WI38 (cell line): ENCODE measurements at regions not wholly inside any gene's neighbourhood (a gene's known extent, or its start where the extent isn't known, plus 50 kb on each side); places are given as distances from the start of the nearest gene placed in this dataset.

ENCODE experiments used
- H3K4me3 ChIP-seq: 2 replicates; pipeline ENCODE4 v1.5.1; 2011; ENCODE audit warnings: low read depth, mild to moderate bottlenecking, control low read depth, low read length
- TF ChIP-seq, protein P1 (sequence below): IDR thresholded peaks from 2 replicates; pipeline ENCODE4 v1.5.1; 2012; ENCODE audit warnings: low read depth, mild to moderate bottlenecking, control low read depth, low read length

DNA sequence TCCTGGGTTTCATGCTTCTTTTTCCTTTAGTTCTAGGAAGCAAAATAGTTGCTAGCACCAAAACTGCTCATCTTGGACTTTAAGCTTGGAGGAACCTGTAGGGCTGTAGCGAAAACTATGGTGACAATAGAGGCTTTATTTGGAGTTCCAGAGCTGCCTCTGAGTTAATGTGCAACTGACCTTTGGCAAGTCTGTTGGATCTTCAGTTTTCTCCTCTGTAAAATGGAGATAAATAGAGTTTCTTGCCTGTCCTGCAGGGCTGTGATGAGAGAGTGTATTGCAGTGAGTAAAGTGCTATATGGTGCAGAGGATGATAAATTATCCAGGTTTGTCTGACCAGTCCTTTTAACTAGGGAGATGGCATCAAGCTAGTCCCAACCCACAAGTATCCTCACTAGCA, 417.0 kb downstream of the MAN2A1 start:
- TF ChIP-seq, protein P1, sequence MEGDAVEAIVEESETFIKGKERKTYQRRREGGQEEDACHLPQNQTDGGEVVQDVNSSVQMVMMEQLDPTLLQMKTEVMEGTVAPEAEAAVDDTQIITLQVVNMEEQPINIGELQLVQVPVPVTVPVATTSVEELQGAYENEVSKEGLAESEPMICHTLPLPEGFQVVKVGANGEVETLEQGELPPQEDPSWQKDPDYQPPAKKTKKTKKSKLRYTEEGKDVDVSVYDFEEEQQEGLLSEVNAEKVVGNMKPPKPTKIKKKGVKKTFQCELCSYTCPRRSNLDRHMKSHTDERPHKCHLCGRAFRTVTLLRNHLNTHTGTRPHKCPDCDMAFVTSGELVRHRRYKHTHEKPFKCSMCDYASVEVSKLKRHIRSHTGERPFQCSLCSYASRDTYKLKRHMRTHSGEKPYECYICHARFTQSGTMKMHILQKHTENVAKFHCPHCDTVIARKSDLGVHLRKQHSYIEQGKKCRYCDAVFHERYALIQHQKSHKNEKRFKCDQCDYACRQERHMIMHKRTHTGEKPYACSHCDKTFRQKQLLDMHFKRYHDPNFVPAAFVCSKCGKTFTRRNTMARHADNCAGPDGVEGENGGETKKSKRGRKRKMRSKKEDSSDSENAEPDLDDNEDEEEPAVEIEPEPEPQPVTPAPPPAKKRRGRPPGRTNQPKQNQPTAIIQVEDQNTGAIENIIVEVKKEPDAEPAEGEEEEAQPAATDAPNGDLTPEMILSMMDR, result no peak
- no peak overlapping the region for H3K4me3 ChIP-seq

DNA sequence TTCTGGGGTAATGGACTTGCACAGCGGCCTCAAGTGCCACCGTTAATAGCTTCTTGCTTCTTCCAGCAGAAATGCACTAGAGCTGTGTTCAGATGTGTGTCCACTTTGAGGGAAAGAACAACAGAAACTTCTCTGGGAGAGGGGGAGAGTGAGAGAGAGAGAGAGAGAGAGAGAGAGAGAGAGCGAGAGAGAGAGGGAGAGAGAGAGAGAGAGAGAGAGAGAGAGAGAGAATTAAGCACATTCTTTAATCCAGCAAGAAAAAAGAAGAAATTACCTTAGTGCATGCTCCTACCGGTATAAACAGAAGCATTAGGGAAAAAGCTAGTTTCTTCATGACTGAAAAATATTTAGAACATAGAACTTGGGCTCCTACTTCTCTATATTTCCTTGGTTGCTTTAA, 418.8 kb downstream of the MAN2A1 start:
- no peak overlapping the region for H3K4me3 ChIP-seq
- TF ChIP-seq, protein P1, result no peak

DNA sequence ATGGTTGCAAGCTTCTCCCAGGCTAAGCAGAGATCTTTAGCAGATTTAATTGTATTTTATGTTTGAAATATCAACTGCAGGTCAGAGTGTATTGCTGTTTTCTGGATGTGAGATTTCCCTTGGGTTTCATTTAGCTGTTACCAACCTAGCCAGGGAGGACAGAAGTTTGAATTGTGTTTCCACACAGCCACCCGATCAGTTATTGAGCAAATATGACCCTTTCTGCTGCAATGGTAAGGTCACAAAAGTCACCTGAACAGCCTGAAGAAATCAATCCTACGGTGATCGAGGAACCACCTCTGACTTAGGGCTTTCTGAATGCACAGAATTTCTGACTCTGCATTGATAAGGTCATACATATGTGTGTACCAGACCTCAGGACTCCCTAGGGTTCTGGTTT, 419.9 kb downstream of the MAN2A1 start:
- TF ChIP-seq, protein P1, result no peak
- H3K4me3 ChIP-seq, result no peak overlapping the region

DNA sequence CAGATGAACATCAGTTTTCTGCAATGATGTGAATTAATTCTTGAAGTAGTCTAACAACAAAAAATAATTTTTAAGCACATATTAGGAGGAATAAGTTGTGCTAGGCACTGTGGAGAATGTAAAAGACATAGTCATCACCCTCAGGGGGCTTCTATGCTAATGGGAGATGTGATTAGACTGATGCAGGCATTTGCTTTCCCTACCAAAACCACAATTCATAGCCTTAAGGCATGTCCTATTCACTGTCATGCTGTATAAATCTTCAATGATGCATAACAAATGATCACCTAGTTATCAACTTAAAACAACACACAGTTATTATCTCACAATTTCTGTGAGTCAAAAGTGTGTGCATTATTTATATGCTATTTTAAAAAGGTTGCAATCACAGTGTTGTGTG, 422.6 kb downstream of the MAN2A1 start:
- no peak overlapping the region for H3K4me3 ChIP-seq
- TF ChIP-seq, protein P1, result no peak

DNA sequence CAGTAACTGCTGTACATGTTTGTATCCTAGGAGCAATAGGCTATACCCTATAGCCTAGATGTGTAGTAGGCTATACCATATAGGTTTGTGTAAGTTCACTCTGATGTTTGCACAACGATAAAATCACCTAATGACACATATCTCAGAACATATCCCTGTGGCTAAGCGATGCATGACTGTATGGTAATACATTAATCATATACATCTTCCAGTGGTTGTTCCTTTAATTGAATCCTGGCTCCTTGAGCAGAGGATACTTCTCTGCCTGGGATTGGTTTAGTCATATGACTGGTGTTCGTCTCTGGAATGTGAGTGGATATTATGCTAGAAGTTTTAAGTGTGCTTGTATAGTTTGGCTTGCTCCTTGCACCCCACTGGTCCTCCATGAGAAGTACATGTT, 425.8 kb downstream of the MAN2A1 start:
- TF ChIP-seq, protein P1, result no peak
- H3K4me3 ChIP-seq, result no peak overlapping the region

DNA sequence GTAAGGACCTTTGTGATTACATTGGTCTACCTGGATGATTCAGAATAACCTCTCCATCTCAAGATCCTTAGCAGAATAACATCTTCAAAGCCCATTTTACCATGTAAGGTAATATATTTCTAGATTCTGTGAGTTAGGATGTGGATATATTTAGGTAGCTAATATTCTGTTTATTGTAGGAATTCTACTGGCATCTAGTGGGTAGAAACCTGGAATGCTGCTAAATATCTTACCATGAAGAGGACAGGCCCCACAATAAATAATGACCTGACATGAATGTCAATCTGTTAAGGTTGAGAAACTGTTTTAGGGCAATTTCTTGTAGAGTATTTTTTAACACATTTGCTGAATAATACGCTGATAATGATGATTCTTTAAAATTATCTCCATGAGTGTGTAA, 426.8 kb downstream of the MAN2A1 start:
- H3K4me3 ChIP-seq, result no peak overlapping the region
- TF ChIP-seq, protein P1, result no peak

DNA sequence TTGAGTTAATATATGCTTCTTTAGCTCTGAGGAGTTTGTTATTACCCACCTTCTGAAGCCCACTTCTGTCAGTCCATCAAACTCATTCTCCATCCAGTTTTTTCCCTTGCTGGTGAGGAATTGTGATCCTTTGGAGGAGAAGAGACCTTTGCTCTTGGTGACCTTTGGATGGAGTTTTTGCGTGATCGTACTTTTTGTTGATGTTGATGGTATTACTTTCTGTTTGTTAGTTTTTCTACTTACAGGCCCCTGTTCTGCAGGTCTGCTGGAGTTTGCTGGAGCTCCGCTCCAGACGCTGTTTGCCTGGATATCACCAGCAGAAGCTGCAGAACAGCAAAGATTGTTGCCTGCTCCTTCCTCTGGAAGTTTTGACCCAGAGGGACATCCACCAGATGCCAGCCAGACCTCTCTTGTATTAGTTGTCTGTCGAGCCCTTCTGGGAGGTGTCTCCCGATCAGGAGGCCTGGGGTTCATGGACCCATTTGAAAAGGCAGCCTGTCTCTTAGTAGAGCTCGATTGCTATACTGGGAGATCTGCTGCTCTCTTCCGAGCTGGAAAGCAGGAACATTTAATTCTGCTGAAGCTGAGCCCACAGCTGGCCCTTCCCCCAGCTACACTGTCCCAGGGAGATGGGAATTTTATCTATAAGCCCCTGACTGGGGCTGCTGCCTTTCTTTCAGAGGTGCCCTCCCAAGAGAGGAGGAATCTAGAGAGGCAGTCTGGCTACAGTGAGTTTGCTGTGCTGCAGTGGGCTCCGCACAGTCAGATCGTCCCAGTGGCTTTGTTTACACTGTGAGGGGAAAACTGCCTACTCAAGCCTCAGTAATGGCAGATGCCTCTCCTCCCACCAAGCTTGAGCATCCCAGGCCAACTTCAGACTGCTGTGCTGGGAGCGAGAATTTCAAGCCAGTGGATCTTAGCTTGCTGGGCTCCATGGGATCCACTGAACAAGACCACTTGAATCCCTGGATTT, 445.5 kb downstream of the MAN2A1 start:
- TF ChIP-seq, protein P1, result no peak
- H3K4me3 ChIP-seq, result no peak overlapping the region
